ENCODE measurements at regions not wholly inside any gene's neighbourhood (a gene's known extent, or its start where the extent isn't known, plus 50 kb on each side); places are given as distances from the start of the nearest gene placed in this dataset.
A peak's percentile ranks its signal among the peaks of the same experiment; 100 is the strongest.

DNA sequence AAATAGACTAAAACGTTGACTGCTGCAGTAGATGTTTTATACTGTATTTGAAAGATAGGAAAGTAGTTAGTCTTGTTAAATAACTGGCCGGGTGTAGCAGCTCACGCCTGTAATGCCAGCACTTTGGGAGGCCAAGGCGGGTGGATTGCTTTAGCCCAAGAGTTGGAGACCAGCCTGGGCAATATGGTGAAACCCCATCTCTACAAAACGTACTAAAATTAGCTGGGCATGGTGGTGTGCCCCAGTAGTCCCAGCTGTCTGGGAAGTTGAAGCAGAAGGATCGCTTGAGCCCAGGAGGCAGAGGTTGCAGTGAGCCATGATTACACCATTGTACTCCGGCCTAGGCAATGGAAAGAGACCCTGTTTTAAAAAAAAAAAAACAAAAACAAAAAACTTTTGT lies 60.5 kb upstream of the ULK4 start:
- no peak for DNase-seq (ENCODE audit: low read depth)
- no peak overlapping the region for H3K4me3 ChIP-seq (ENCODE audit: low read length)
- TF ChIP-seq, protein P1, sequence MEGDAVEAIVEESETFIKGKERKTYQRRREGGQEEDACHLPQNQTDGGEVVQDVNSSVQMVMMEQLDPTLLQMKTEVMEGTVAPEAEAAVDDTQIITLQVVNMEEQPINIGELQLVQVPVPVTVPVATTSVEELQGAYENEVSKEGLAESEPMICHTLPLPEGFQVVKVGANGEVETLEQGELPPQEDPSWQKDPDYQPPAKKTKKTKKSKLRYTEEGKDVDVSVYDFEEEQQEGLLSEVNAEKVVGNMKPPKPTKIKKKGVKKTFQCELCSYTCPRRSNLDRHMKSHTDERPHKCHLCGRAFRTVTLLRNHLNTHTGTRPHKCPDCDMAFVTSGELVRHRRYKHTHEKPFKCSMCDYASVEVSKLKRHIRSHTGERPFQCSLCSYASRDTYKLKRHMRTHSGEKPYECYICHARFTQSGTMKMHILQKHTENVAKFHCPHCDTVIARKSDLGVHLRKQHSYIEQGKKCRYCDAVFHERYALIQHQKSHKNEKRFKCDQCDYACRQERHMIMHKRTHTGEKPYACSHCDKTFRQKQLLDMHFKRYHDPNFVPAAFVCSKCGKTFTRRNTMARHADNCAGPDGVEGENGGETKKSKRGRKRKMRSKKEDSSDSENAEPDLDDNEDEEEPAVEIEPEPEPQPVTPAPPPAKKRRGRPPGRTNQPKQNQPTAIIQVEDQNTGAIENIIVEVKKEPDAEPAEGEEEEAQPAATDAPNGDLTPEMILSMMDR (conservative IDR thresholded peaks at IDR 0.05; ENCODE audit: low read depth, low read length): no peak

- H3K4me3 ChIP-seq (ENCODE audit: low read length): no peak overlapping the region
- TF ChIP-seq, protein P1 (conservative IDR thresholded peaks at IDR 0.05; ENCODE audit: low read depth, low read length): no peak
- DNase-seq (ENCODE audit: low read depth): no peak
Observed at GRCh38 chr3:42020684-42021307, 58.9 kb upstream of the ULK4 start.

DNA sequence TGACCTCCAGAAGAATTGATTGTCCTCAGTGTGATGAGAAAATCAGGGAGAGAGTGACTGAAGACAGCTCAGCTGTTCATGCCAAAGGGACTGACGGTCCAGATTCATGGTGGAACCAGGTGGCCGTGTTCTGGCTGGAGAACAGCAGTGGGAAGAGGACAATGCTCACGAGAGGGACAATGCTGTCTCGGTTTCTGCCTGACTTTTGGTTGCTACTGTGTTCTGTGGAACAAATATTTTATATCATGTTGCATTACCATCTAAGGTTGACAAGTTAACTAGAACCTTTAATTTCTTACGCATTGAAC lies 58.0 kb upstream of the ULK4 start:
- TF ChIP-seq, protein P1 (conservative IDR thresholded peaks at IDR 0.05; ENCODE audit: low read depth, low read length): no peak
- DNase-seq (ENCODE audit: low read depth): no peak
- H3K4me3 ChIP-seq (ENCODE audit: low read length): no peak overlapping the region

- H3K4me3 ChIP-seq (ENCODE audit: low read length): no peak overlapping the region
- TF ChIP-seq, protein P1 (conservative IDR thresholded peaks at IDR 0.05; ENCODE audit: low read depth, low read length): no peak
- no peak for DNase-seq (ENCODE audit: low read depth)
Observed at GRCh38 chr3:42019144-42019952, 57.4 kb upstream of the ULK4 start.

- no peak for DNase-seq (ENCODE audit: low read depth)
- TF ChIP-seq, protein P1 (conservative IDR thresholded peaks at IDR 0.05; ENCODE audit: low read depth, low read length): no peak
- peak overlapping the region; percentile 81 for H3K4me3 ChIP-seq (ENCODE audit: low read length)
Observed at GRCh38 chr3:42014921-42015533, 53.1 kb upstream of the ULK4 start.

DNA sequence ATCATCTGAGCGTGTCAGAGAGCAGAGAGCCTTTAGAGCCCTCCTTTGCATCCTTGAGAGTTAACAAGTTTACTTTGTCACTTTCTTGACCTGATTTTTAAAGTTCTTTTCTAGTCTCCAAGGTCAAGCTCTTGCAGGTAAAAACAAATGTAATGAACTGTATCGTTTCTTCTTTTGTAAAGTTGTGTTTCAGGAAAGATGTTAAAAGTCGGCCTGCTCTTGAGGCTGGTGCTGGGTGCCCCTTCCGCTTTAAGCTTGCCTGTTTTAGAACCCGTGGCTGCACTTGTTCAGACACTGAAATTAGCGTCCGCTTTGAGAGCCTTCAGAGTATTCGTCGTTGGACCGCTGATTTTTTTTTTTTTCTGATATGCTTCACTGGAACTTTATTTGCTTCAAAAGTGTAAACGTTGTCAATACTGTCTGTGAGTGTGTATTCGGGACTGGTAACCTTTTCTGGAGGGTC lies 52.6 kb upstream of the ULK4 start:
- peak overlapping the region; percentile 81 for H3K4me3 ChIP-seq (ENCODE audit: low read length)
- TF ChIP-seq, protein P1 (conservative IDR thresholded peaks at IDR 0.05; ENCODE audit: low read depth, low read length): no peak
- no peak for DNase-seq (ENCODE audit: low read depth)

Measured in retinal pigment epithelial cell (primary cell).